Thymus (tissue), 11 donors: ENCODE measurements at regions not wholly inside any gene's neighbourhood (a gene's known extent, or its start where the extent isn't known, plus 50 kb on each side); places are given as distances from the start of the nearest gene placed in this dataset.

Experiments used
- DNase-seq, 9 donors: peaks; one replicate each; pipeline ENCODE4 v3.0.0-alpha.2; 2013; ENCODE audit warnings: low spot score in 9 of 9, low read depth in 6 of 9, missing footprints in 1 of 9
- H3K27ac ChIP-seq, 2 donors: one replicate each; pipeline ENCODE4 v1.5.1; 2013; ENCODE audit warnings: control low read depth in 1 of 2, low read depth in 1 of 2, low read length in 1 of 2, mild to moderate bottlenecking in 1 of 2, moderate library complexity in 1 of 2
- H3K27me3 ChIP-seq, 2 donors: one replicate each; pipeline ENCODE4 v1.5.1; 2013; ENCODE audit warnings: low read length in 1 of 2; ENCODE audit not compliant: control insufficient read depth in 2 of 2, insufficient read depth in 1 of 2
- H3K36me3 ChIP-seq, 2 donors: one replicate each; pipeline ENCODE4 v1.5.1; 2013; ENCODE audit warnings: low read length in 1 of 2, mild to moderate bottlenecking in 1 of 2, moderate library complexity in 1 of 2; ENCODE audit not compliant: control insufficient read depth in 2 of 2, insufficient read depth in 2 of 2
- H3K4me1 ChIP-seq, 2 donors: one replicate each; pipeline ENCODE4 v1.5.1; 2013; ENCODE audit warnings: low read length in 2 of 2; ENCODE audit not compliant: control insufficient read depth in 2 of 2, insufficient read depth in 2 of 2
- H3K4me3 ChIP-seq, 2 donors: one replicate each; pipeline ENCODE4 v1.5.1; 2013; ENCODE audit warnings: low read length in 2 of 2, control low read depth in 1 of 2, mild to moderate bottlenecking in 1 of 2
- H3K9me3 ChIP-seq, 2 donors: one replicate each; pipeline ENCODE4 v1.5.1; 2013; ENCODE audit warnings: low read length in 1 of 2, mild to moderate bottlenecking in 1 of 2; ENCODE audit not compliant: control insufficient read depth in 2 of 2, insufficient read depth in 1 of 2
- WGBS: extraction: QIAGEN DNeasy Blood & Tissue Kit; methylation state at CpG from one replicate; pipeline ENCODE4 v1.1.7; 2013; 5-methylcytosine and 5-hydroxymethylcytosine counted together
- donor health status: healthy.

DNA sequence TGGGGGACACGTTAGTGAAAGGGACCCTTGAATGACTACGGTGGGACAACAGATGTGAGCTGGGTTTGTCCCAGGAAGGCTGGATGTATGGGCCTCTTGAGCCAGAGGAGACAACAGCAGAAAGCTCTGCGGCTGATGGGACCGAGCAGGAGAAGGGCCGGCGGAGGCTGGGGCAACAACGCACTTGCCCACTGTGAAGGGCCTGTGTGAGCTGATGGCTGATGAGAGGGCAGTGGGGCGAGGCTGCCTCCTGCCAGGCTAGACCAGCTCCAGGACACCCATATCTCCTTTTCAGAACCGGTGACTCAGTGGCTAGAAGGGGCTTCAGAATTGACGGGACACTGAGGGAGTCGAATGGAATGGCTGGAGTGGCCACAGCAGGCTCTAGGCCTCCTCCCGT, 250.1 kb downstream of the SEC14L1 start:
- H3K4me1 ChIP-seq: peaks cover 60 to 92% of the 10 kb centered on the region in 2 donors
- DNase-seq: no peak
- WGBS: 96% methylated on average over 12 of the region's 12 CpGs
- H3K36me3 ChIP-seq: peaks cover 16 to 33% of the 10 kb centered on the region in 2 donors
- H3K27me3 ChIP-seq: no peaks in the 10 kb centered on the region
- H3K4me3 ChIP-seq: no peak overlapping the region
- no peak overlapping the region for H3K27ac ChIP-seq
- no peaks in the 10 kb centered on the region for H3K9me3 ChIP-seq

DNA sequence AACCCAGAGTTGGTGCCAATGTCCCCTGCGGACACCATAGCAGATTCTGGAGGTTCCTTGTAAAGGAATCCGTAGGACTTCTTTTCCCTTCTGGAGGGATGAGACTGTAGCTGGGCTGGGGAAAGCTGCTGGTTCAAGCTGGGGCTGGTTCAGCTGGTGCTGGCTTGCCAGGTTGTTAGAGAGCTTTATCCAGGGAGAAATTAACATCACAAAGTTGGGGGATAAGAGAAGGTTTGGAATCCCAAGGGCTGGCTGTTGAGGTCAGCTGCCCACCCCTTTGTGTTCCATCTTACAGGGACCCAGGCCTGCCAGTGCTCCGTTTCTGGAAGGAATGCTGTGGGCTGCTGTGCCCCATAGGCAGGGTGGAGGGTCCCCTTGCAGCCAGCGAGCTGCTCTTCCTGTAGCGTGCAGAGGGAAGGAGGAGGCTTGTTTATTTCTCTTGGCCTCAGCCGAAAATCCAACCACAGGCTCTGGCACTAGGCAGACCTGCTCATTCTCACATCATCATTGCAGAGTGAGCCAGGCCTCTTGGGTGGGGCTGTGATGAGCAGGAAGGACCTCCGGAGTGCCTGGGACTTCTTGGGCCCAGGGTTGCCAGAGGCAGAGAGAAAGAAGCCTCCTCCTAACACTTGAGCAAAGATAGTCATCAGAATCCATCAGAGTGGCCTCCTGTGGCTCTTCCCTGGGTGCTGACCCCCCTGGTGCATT, 251.1 kb downstream of the SEC14L1 start:
- peak overlapping the region; percentile 6 to 66 for H3K27ac ChIP-seq
- H3K36me3 ChIP-seq: peaks cover 16 to 28% of the 10 kb centered on the region in 2 donors
- peaks cover 54 to 90% of the 10 kb centered on the region in 2 donors for H3K4me1 ChIP-seq
- no peaks in the 10 kb centered on the region for H3K9me3 ChIP-seq
- no peaks in the 10 kb centered on the region for H3K27me3 ChIP-seq
- no peak overlapping the region for H3K4me3 ChIP-seq
- 30% methylated on average over 7 of the region's 7 CpGs for WGBS
- no peak for DNase-seq

DNA sequence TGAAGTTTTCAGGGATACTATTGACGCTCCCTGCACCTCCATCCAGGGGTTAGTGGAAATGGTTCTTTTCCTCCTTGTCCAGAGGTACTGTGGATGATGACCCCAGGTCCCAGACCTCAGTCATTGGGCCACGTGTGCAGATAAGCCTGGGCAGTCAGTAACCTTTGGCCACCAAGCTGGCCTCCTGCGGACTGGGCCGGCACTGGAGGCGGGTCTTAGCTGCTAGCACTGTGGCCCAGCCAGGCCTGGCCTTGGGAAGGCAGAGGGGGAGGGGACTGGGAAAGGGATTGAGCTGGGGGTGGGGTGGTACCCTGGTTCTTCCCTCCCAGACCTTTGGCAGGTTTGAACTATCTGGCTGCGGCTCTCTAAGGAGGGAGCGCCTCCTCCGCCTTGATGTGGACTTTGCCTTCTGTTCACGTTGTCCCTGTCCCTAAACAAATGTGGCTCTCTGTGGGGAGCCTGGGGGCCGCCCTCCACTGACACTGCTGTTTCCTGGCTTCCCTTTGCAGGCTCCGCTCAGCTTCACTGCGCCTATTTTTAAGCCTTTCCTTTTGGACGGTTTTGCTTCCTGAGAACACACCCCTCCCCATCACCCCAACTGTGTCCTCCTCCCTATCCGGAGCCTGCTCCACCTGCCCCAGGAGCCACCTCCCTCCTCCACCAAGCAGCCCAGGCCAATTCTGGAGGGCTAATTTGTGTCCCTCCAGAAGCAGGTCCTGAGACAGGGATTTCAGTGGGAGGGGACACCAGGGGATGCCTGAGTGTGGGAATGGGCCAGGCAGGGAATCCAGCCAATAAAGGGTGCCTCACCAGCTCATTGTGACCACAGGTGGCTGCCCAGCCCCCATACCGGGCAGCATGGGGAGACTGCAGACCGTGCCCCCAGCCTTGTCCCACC, 251.9 kb downstream of the SEC14L1 start:
- H3K27me3 ChIP-seq: no peaks in the 10 kb centered on the region
- peaks cover 52 to 90% of the 10 kb centered on the region in 2 donors for H3K4me1 ChIP-seq
- no peaks in the 10 kb centered on the region for H3K9me3 ChIP-seq
- peaks cover 16 to 25% of the 10 kb centered on the region in 2 donors for H3K36me3 ChIP-seq
- 58% methylated on average over 16 of the region's 16 CpGs for WGBS
- H3K4me3 ChIP-seq: no peak overlapping the region
- H3K27ac ChIP-seq: peak overlapping the region in 1 of 2 donors; percentile 6
- no peak for DNase-seq

DNA sequence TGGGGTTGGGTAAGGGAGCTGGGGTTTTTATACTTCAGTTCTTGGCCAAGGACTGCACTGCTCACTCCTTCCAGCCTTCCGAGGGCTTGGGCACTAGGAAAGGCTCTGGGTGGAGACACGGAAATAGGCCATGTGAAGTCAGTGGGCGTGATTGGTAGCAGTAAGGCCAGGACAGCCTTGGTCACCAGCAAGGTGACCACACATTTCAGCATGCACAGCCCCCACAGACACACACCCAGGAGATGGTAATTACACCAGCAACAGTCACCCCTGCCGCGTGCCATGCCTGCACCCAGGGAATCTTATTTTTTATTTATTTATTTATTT, 252.5 kb downstream of the SEC14L1 start:
- no peak overlapping the region for H3K27ac ChIP-seq
- H3K27me3 ChIP-seq: no peaks in the 10 kb centered on the region
- H3K9me3 ChIP-seq: peaks cover 0 to under 1% of the 10 kb centered on the region in 2 donors
- no peak for DNase-seq
- WGBS: 97% methylated on average over 5 of the region's 5 CpGs
- H3K4me1 ChIP-seq: peaks cover 50 to 85% of the 10 kb centered on the region in 2 donors
- H3K36me3 ChIP-seq: peaks cover 16 to 25% of the 10 kb centered on the region in 2 donors
- no peak overlapping the region for H3K4me3 ChIP-seq

DNA sequence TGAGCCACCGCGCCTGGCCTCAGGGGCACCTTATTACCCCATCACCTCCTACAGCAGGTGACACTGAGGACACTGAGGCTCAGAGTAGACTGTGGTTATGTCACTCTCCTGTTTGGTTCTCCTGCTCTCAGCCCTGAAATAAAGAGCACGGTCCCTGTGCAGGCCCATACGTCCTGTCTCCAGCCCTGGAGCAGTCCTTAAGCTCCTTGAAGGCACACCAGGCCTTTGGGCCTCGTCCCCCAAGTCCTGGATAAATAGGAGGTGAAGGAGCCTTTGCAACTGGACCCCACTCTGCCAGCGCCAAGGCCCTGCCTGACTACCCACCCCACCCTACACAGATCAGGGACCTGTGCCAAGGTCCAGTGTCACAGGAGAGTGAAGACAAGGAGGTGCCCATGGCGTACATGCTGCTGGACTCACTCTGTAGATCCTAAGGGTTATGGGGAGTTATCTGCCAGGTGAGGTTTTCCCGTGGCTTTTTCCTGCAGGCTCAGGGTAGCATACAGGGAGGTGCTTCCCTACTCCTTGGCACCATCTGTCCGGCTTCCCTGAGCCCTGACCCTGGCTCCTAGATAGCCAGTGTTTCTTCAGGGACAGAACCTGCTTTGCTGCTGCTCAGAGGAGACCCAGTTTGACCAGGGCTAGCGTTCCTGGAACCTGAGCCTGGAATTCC, 253.2 kb downstream of the SEC14L1 start:
- peaks cover 0 to 5% of the 10 kb centered on the region in 2 donors for H3K9me3 ChIP-seq
- no peaks in the 10 kb centered on the region for H3K27me3 ChIP-seq
- no peak overlapping the region for H3K4me3 ChIP-seq
- peaks cover 19 to 22% of the 10 kb centered on the region in 2 donors for H3K36me3 ChIP-seq
- peaks cover 48 to 85% of the 10 kb centered on the region in 2 donors for H3K4me1 ChIP-seq
- no peak overlapping the region for H3K27ac ChIP-seq
- WGBS: 96% methylated on average over 10 of the region's 10 CpGs
- no peak for DNase-seq

DNA sequence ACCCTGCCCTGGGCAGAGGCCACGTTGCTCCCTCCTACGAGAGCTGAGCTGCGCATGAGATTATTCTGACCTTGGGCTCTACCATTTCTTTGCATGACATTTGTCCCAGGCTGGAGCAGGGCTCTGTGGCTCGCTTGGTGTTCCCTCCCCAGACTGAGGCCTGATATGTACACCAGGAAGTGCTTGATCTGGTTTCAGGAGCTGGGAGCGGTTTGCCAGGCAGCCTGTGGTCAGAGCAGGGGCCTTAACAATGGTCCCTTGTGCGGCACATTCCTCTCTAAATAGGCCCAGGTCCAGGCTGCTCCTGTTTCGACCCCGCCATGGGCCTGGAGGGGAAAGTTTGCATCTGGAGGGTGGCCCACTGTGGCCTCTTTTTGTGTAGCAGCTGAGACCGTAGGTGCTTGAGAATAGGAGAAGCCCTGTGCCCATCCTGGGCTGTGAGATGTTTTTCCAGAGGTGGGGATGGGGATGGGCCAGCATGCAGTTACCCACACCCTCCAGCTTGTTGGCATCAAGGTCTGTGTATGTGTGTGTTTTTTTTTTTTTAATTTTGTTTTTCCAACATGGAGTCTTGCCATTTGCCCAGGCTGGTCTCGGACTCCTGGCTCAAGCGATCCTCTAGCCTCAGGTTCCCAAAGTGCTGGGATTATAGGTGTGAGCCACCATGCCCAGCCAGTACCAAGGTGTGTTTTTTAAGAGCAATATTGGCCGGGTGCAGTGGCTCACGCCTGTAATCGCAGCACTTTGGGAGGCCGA, 253.9 kb downstream of the SEC14L1 start:
- H3K4me1 ChIP-seq: peaks cover 41 to 85% of the 10 kb centered on the region in 2 donors
- H3K27me3 ChIP-seq: no peaks in the 10 kb centered on the region
- H3K9me3 ChIP-seq: peaks cover 0 to 5% of the 10 kb centered on the region in 2 donors
- no peak overlapping the region for H3K4me3 ChIP-seq
- no peak overlapping the region for H3K27ac ChIP-seq
- H3K36me3 ChIP-seq: peaks cover 26 to 29% of the 10 kb centered on the region in 2 donors
- DNase-seq: no peak
- 87% methylated on average over 15 of the region's 15 CpGs for WGBS

DNA sequence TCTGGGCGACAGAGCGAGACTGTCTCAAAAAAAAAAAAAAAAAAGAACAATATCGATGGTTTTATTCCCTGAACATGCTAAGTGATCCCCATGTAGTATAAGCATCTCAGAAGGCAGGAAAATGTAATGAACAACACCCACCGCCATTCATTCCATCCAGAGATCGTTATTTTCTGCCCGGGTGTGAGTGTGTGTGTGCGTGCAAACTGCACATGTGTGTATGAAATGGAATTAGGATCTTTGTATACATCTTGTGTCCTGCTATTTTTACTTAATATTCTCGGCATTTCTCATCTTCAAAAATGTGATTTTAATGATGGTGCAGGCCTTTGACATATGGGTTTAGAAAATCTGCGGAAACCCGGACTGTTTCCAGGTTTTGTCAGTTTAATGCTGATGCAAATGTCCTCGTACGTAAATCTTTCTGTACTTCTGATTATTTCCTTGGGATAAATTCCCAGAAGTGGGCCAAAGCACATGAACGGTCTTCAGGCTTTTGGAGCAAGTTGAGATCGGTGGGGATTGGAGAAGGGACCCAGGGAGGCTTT, 254.8 kb downstream of the SEC14L1 start:
- peaks cover 27 to 29% of the 10 kb centered on the region in 2 donors for H3K36me3 ChIP-seq
- H3K9me3 ChIP-seq: peaks cover 0 to 9% of the 10 kb centered on the region in 2 donors
- peaks cover 43 to 86% of the 10 kb centered on the region in 2 donors for H3K4me1 ChIP-seq
- 89% methylated on average over 14 of the region's 14 CpGs for WGBS
- no peak overlapping the region for H3K27ac ChIP-seq
- no peak for DNase-seq
- H3K27me3 ChIP-seq: no peaks in the 10 kb centered on the region
- no peak overlapping the region for H3K4me3 ChIP-seq

DNA sequence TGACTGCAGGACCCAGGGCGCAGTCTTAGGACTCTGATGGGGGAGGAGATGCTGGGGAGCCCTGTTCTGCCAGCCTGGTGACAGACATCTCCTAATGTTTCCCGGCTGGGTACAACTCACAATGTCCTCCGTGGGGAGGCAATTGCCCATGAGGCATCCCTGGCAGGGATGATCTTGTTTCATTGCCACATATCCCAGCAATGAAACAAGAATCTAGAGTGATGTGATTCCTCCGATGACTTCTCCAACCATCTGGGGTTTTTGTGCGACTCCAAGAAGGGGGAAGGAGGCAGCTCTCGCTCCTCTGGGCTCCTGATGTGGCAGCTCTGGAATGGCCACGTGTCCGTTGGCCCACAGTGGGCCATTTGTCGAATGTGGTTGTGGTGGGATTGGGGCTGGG, 255.8 kb downstream of the SEC14L1 start:
- 98% methylated on average over 9 of the region's 9 CpGs for WGBS
- Histone ChIP-seq H3K4me3 (no peak overlapping the region), H3K4me1 (peaks cover 42 to 86% of the 10 kb centered on the region in 2 donors), H3K9me3 (peaks cover 0 to 14% of the 10 kb centered on the region in 2 donors), H3K36me3 (peaks cover 29 to 31% of the 10 kb centered on the region in 2 donors), H3K27me3 (no peaks in the 10 kb centered on the region), H3K27ac (no peak overlapping the region)
- no peak for DNase-seq
